Type B pancreatic cell (in vitro differentiated cells): ENCODE measurements at regions not wholly inside any gene's neighbourhood (a gene's known extent, or its start where the extent isn't known, plus 50 kb on each side); places are given as distances from the start of the nearest gene placed in this dataset.

ENCODE experiments used
- DNase-seq: peaks from one replicate; pipeline ENCODE4 v3.0.0; 2021; ENCODE audit warnings: mixed read lengths; ENCODE audit not compliant: unreplicated experiment; ENCODE audit errors: extremely low spot score
- H3K27ac Mint-ChIP-seq: 2 replicates; pipeline ENCODE4 v1.8.0; 2021; ENCODE audit warnings: mild to moderate bottlenecking, mixed read lengths
- H3K27me3 Mint-ChIP-seq: 2 replicates; pipeline ENCODE4 v1.8.0; 2021; ENCODE audit warnings: mixed read lengths
- H3K36me3 Mint-ChIP-seq: 2 replicates; pipeline ENCODE4 v1.8.0; 2021; ENCODE audit warnings: mixed read lengths
- H3K4me1 Mint-ChIP-seq: one replicate; pipeline ENCODE4 v1.8.0; 2021; ENCODE audit warnings: mixed read lengths; ENCODE audit not compliant: unreplicated experiment
- H3K4me3 Mint-ChIP-seq: 2 replicates; pipeline ENCODE4 v1.8.0; 2021; ENCODE audit warnings: mild to moderate bottlenecking, mixed read lengths
- H3K9me3 Mint-ChIP-seq: 2 replicates; pipeline ENCODE4 v1.8.0; 2021; ENCODE audit warnings: mixed read lengths
- TF ChIP-seq, protein P1 (sequence below): fragments of 200-600 bp; sonication (generic); conservative IDR thresholded peaks from 2 replicates; pipeline ENCODE4 v1.5.0; 2021; ENCODE audit warnings: antibody characterized with exemption, mild to moderate bottlenecking

DNA sequence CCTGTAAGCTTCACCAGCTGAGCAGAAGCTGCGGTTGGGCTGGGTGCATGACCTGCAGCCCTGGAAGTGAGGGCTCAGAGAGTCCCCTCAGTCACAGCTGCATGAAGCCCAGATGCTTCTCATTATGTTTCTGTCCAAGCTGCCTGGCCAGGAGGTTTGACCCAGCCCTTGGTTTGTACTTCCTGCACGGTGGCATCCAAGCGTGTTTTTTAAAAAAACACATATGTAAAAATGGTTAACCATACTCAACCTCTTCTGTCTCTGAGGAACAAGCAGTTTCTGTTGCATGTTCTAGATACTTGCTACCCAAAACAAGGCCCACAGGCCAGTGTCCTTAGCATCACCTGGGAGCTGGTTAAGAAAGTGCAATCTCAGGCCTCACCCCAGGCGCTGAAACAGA, 76.0 kb upstream of the ATP10A start:
- Mint-ChIP-seq H3K27me3 (no peaks in the 10 kb centered on the region), H3K4me1 (peaks cover 7% of the 10 kb centered on the region), H3K9me3 (no peaks in the 10 kb centered on the region), H3K27ac (no peak overlapping the region), H3K36me3 (no peaks in the 10 kb centered on the region), H3K4me3 (no peak overlapping the region)
- TF ChIP-seq, protein P1, sequence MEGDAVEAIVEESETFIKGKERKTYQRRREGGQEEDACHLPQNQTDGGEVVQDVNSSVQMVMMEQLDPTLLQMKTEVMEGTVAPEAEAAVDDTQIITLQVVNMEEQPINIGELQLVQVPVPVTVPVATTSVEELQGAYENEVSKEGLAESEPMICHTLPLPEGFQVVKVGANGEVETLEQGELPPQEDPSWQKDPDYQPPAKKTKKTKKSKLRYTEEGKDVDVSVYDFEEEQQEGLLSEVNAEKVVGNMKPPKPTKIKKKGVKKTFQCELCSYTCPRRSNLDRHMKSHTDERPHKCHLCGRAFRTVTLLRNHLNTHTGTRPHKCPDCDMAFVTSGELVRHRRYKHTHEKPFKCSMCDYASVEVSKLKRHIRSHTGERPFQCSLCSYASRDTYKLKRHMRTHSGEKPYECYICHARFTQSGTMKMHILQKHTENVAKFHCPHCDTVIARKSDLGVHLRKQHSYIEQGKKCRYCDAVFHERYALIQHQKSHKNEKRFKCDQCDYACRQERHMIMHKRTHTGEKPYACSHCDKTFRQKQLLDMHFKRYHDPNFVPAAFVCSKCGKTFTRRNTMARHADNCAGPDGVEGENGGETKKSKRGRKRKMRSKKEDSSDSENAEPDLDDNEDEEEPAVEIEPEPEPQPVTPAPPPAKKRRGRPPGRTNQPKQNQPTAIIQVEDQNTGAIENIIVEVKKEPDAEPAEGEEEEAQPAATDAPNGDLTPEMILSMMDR = no peak
- DNase-seq = no peak

GRCh38 chr15:25937796-25938195, 74.7 kb upstream of the ATP10A start:
- Mint-ChIP-seq H3K27me3 (peaks cover 3% of the 10 kb centered on the region), H3K4me1 (peaks cover 15% of the 10 kb centered on the region), H3K4me3 (no peak overlapping the region), H3K36me3 (no peaks in the 10 kb centered on the region), H3K27ac (no peak overlapping the region), H3K9me3 (no peaks in the 10 kb centered on the region)
- no peak for DNase-seq
- TF ChIP-seq, protein P1 = no peak

GRCh38 chr15:25936004-25936403, 72.9 kb upstream of the ATP10A start:
- no peak for DNase-seq
- H3K4me1 Mint-ChIP-seq = peaks cover 8% of the 10 kb centered on the region

DNA sequence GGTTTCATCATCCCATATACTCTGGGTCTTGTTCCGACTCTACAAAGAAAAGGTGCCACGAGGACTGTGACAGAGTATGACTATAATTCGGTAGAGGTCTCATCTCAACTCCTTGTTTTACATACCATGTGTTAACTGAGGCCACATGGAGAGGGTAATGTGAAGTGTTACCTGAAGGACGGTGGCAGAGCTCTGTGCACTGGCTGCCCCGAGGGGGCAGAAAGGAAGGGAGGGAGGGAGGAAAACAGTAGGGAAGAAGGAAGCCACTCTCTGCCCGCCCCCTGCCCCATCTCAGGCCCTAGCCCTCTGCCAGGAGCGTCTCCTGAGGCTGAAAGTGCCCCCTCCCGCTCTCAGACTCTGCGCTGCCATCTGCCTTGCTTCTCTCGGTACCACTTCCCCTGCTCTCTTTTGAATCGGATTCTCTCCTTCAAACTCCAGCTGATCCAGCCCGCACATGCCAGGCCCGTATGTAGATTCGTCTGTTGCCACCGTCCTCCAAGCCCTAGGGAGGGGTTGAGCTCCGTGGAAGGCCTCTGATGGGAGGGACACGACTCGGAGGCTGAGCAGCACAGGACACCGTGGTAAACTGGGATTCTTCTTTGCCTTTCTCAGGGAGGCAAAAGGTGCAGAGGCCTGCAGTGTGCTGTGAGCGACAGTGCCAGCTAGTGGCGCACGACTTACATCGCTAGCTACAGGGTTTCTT, 70.5 kb upstream of the ATP10A start:
- no peak for DNase-seq
- H3K4me3 Mint-ChIP-seq = peak overlapping the region; percentile 90
- H3K36me3 Mint-ChIP-seq = no peaks in the 10 kb centered on the region
- peaks cover 13% of the 10 kb centered on the region for H3K9me3 Mint-ChIP-seq
- peaks cover 8% of the 10 kb centered on the region for H3K4me1 Mint-ChIP-seq
- TF ChIP-seq, protein P1 = peak; percentile 81
- peaks cover 3% of the 10 kb centered on the region for H3K27me3 Mint-ChIP-seq
- peak overlapping the region; percentile 79 for H3K27ac Mint-ChIP-seq

More at GRCh38 chr15:25936004-25936403, 72.9 kb upstream of the ATP10A start:
- peaks cover 3% of the 10 kb centered on the region for H3K27me3 Mint-ChIP-seq
- no peak overlapping the region for H3K4me3 Mint-ChIP-seq
- H3K9me3 Mint-ChIP-seq = no peaks in the 10 kb centered on the region
- TF ChIP-seq, protein P1 = no peak
- no peak overlapping the region for H3K27ac Mint-ChIP-seq
- no peaks in the 10 kb centered on the region for H3K36me3 Mint-ChIP-seq

DNA sequence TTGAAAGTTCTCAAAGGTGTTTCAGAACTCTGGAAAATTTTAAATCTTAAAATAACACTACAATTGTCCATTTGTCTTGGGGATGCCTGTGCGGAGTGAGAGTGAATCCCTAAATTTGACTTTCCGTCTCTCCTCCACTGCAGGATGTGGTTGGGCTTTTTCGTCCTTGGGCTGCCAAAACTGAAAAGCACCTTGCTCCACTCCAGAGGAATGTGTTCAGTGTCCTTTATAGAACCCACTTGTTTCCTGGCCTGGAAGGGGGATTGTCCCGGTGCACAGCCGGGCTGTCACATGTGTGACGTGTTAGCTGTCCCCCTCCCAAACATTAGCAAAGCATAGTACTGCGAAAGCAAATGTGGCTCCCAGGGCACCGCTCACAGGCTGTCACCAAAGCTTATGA, 69.6 kb upstream of the ATP10A start:
- no peak for DNase-seq
- Mint-ChIP-seq H3K27me3 (peaks cover 3% of the 10 kb centered on the region), H3K4me3 (no peak overlapping the region), H3K4me1 (peaks cover 8% of the 10 kb centered on the region), H3K36me3 (no peaks in the 10 kb centered on the region), H3K9me3 (peaks cover 13% of the 10 kb centered on the region), H3K27ac (no peak overlapping the region)
- TF ChIP-seq, protein P1 = no peak
